ENCODE measurements at regions not wholly inside any gene's neighbourhood (a gene's known extent, or its start where the extent isn't known, plus 50 kb on each side); places are given as distances from the start of the nearest gene placed in this dataset.

DNA sequence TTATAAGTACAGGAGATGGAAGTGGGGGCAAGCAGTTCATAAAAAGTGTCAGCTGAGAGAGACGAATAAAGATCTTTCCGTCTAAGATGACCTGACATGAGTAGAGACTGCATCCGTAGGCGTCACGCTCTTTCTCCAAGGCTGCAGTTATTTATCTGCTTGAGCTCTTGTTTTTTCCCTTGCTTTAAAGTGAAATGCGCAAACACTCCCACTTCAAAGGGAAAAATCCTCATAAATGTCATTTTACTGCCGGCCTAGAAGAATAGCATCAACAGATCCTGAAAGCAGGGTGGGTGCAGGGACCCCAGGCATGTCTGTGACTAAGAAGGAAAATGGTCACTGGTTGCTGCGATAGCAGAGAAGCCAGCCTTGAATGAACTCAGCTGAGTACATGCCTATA is 647.4 kb downstream of the MED13L start:
- DNase-seq (ENCODE audit: low read depth in 1 of 2, low spot score in 2 of 2) (no peak), FAIRE-seq (no peak)
- H3K27me3 ChIP-seq (replicated peaks in 1 of 4; ENCODE audit: control insufficient read depth in 3 of 4, extremely low read depth in 1 of 4, insufficient read depth in 3 of 4, low read length in 3 of 4), result no peaks in the 10 kb centered on the region; a peak in 1 of 7 replicates
- H3K14ac ChIP-seq (ENCODE audit: insufficient read length), result no peak overlapping the region
- H3K23me2 ChIP-seq (ENCODE audit: low read depth, low read length), result peaks cover 2% of the 10 kb centered on the region; the same call in 1 of the 2 replicates
- H3K79me2 ChIP-seq (ENCODE audit: control insufficient read depth in 1 of 2, insufficient read depth in 2 of 2, low read length in 2 of 2), result no peaks in the 10 kb centered on the region
- no peaks in the 10 kb centered on the region for H3K79me1 ChIP-seq (ENCODE audit: low read depth, low read length)
- H3K9ac ChIP-seq (replicated peaks in 1 of 4; ENCODE audit: extremely low read depth in 1 of 4, low read depth in 3 of 4, low read length in 3 of 4), result no peak overlapping the region
- no peak overlapping the region for H3K4me3 ChIP-seq (ENCODE audit: extremely low read depth in 1 of 4, insufficient read depth in 2 of 4, low read depth in 3 of 4, low read length in 4 of 4)
- no peak overlapping the region for H2BK15ac ChIP-seq (ENCODE audit: low read length)
- no peak overlapping the region for H3K4ac ChIP-seq (replicated peaks; ENCODE audit: insufficient read length, low read depth, low read length)
- no peak overlapping the region for H3K18ac ChIP-seq (ENCODE audit: extremely low read depth, low read length)
- no peak overlapping the region for H4K5ac ChIP-seq (ENCODE audit: insufficient read length, low read depth, low read length)
- no peak overlapping the region for H4K91ac ChIP-seq (replicated peaks; ENCODE audit: insufficient read length, low read length)
- no peak overlapping the region for H3K23ac ChIP-seq (ENCODE audit: insufficient read length)
- no peaks in the 10 kb centered on the region for H4K20me1 ChIP-seq (replicated peaks in 1 of 2; ENCODE audit: control insufficient read depth in 1 of 2, insufficient read depth in 2 of 2, low read length in 2 of 2)
- ChIA-PET POLR2A (ENCODE audit: partially characterized antibody) (no interaction called here), CTCF (ENCODE audit: partially characterized antibody) (interaction anchor here (2.0 kb wide), 1 partner anchor 173 kb away, joined by 7 read pairs; no protein-coding TSS in a partner anchor)
- H2BK5ac ChIP-seq (ENCODE audit: low read depth, low read length), result no peak overlapping the region
- H3K4me1 ChIP-seq (replicated peaks in 1 of 4; ENCODE audit: control insufficient read depth in 3 of 4, insufficient read depth in 4 of 4, low read length in 3 of 4), result no peaks in the 10 kb centered on the region; a peak in 1 of 7 replicates
- no peak overlapping the region for H2BK20ac ChIP-seq (ENCODE audit: low read length)
- H3K27ac ChIP-seq (ENCODE audit: low read depth, low read length), result no peak overlapping the region
- H3K9me3 ChIP-seq (ENCODE audit: insufficient read depth in 2 of 2, low read depth in 1 of 2, low read length in 1 of 2), result peaks cover 3% of the 10 kb centered on the region in 2 experiments; a peak in 2 of 4 replicates
- no peak overlapping the region for H3K4me2 ChIP-seq (ENCODE audit: insufficient read depth in 1 of 2, low read depth in 2 of 2, low read length in 2 of 2)
- no peak overlapping the region for H2AFZ ChIP-seq (ENCODE audit: low read length)
- no peak overlapping the region for H2BK120ac ChIP-seq (replicated peaks; ENCODE audit: low read depth, low read length)
- no peak overlapping the region for H2BK12ac ChIP-seq (ENCODE audit: low read depth, low read length)
- H3K56ac ChIP-seq (replicated peaks; ENCODE audit: insufficient read length, low read depth, low read length), result no peak overlapping the region
- H3K36me3 ChIP-seq (ENCODE audit: control insufficient read depth in 2 of 4, insufficient read depth in 4 of 4, low read length in 3 of 4), result no peaks in the 10 kb centered on the region
- no peak overlapping the region for H4K8ac ChIP-seq (ENCODE audit: extremely low read depth, insufficient read depth, low read length)
- no peak overlapping the region for H2AK5ac ChIP-seq (ENCODE audit: low read depth, low read length)
- WGBS, 2 experiments (ENCODE audit: extremely low coverage in 1 of 2, insufficient coverage in 1 of 2, insufficient read length in 1 of 2, insufficient replicate concordance in 2 of 2, low coverage in 1 of 2, low lambda C conversion rate in 2 of 2, missing lambda C conversion rate in 1 of 2), result 89% methylated on average over 8 of the region's 8 CpGs; no CpG with 5 or more reads in 1 of the 2 experiments
- TF ChIP-seq SIX5 (IDR thresholded peaks at IDR 0.05; ENCODE audit: low read depth, low read length), result no peak
- no peak for TF ChIP-seq POLR2AphosphoS5 (IDR thresholded peaks at IDR 0.05; ENCODE audit: low read depth, low read length)
- no peak for TF ChIP-seq EGR1 (IDR thresholded peaks at IDR 0.05; ENCODE audit: borderline replicate concordance, low read depth, low read length)
- TF ChIP-seq CBX5 (IDR thresholded peaks at IDR 0.05; ENCODE audit: low read depth, low read length), result no peak
- TF ChIP-seq MAFK (IDR thresholded peaks at IDR 0.05; ENCODE audit: low read depth, low read length), result no peak
- no peak for TF ChIP-seq CHD2 (IDR thresholded peaks at IDR 0.05; ENCODE audit: low read length)
- no peak for TF ChIP-seq SAP30 (IDR thresholded peaks at IDR 0.05; ENCODE audit: insufficient read depth, insufficient replicate concordance, low read length)
- no peak for TF ChIP-seq SUZ12 (IDR thresholded peaks at IDR 0.05; ENCODE audit: low read length)
- TF ChIP-seq, protein P1, sequence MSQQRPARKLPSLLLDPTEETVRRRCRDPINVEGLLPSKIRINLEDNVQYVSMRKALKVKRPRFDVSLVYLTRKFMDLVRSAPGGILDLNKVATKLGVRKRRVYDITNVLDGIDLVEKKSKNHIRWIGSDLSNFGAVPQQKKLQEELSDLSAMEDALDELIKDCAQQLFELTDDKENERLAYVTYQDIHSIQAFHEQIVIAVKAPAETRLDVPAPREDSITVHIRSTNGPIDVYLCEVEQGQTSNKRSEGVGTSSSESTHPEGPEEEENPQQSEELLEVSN (IDR thresholded peaks at IDR 0.05), result no peak
- no peak for TF ChIP-seq JUN (IDR thresholded peaks at IDR 0.05; ENCODE audit: low read depth, low read length)
- TF ChIP-seq CHD1 (IDR thresholded peaks at IDR 0.05; ENCODE audit: low read depth, low read length), result no peak
- no peak for TF ChIP-seq GTF2F1 (IDR thresholded peaks at IDR 0.05; ENCODE audit: borderline replicate concordance, low read depth, low read length)
- no peak for TF ChIP-seq RBBP5 (IDR thresholded peaks at IDR 0.05; ENCODE audit: borderline replicate concordance, low read depth, low read length)
- TF ChIP-seq PHF8 (conservative IDR thresholded peaks at IDR 0.05; ENCODE audit: low read depth, low read length), result no peak
- no peak for TF ChIP-seq BRCA1 (IDR thresholded peaks at IDR 0.05; ENCODE audit: low read depth, low read length)

Data from H1 (cell line).